DND-41 (cell line): ENCODE measurements at regions not wholly inside any gene's neighbourhood (a gene's known extent, or its start where the extent isn't known, plus 50 kb on each side); places are given as distances from the start of the nearest gene placed in this dataset.

Source experiments
- ATAC-seq: fragments of 200-7000 bp; cut with Tn5 transposase; 3 replicates; pipeline ENCODE4 v1.9.1; 2021; ENCODE audit warnings: low read depth; ENCODE audit not compliant: insufficient read depth
- DNase-seq: peaks from one replicate; pipeline ENCODE4 v3.0.0-alpha.2; 2020
- H2AFZ ChIP-seq: 2 replicates; pipeline ENCODE4 v1.6.0; 2012; ENCODE audit warnings: low read depth, low read length
- H3K27ac ChIP-seq: 2 replicates; pipeline ENCODE4 v1.5.1; 2012; ENCODE audit warnings: low read length, inconsistent platforms
- H3K27me3 ChIP-seq: fragments of 200-600 bp; sonication (generic); 2 replicates; pipeline ENCODE4 v1.6.0; 2012; ENCODE audit warnings: low read length, mild to moderate bottlenecking, inconsistent platforms; ENCODE audit not compliant: insufficient read depth, poor library complexity
- H3K36me3 ChIP-seq: 2 replicates; pipeline ENCODE4 v1.5.1; 2012; ENCODE audit warnings: low read length, inconsistent platforms; ENCODE audit not compliant: insufficient read depth
- H3K4me1 ChIP-seq: 2 replicates; pipeline ENCODE4 v1.5.1; 2012; ENCODE audit warnings: mild to moderate bottlenecking, low read length; ENCODE audit not compliant: insufficient read depth
- H3K4me2 ChIP-seq: 2 replicates; pipeline ENCODE4 v1.6.0; 2012; ENCODE audit warnings: mild to moderate bottlenecking, moderate library complexity, low read length, inconsistent platforms; ENCODE audit not compliant: insufficient read depth
- H3K4me3 ChIP-seq, 2 experiments: fragments of 200-600 bp in 1 of 2; shearing (Covaris generic) in 1 of 2; 2 replicates each; pipeline ENCODE4 v1.5.1; 2012 to 2016; ENCODE audit warnings: inconsistent platforms in 2 of 2, low read length in 2 of 2, mild to moderate bottlenecking in 2 of 2, low read depth in 1 of 2, moderate library complexity in 1 of 2
- H3K79me2 ChIP-seq: 2 replicates; pipeline ENCODE4 v1.6.0; 2012; ENCODE audit warnings: low read length, inconsistent platforms; ENCODE audit not compliant: insufficient read depth
- H3K9ac ChIP-seq: 2 replicates; pipeline ENCODE4 v1.6.0; 2012; ENCODE audit warnings: low read depth, mild to moderate bottlenecking, inconsistent platforms, low read length, moderate library complexity
- H3K9me3 ChIP-seq: 2 replicates; pipeline ENCODE4 v1.5.1; 2012; ENCODE audit warnings: low read length, moderate library complexity, mild to moderate bottlenecking, inconsistent platforms; ENCODE audit not compliant: insufficient read depth, severe bottlenecking
- H4K20me1 ChIP-seq: 2 replicates; pipeline ENCODE4 v1.6.0; 2012; ENCODE audit warnings: low read length; ENCODE audit not compliant: insufficient read depth
- EZH2 ChIP-seq: IDR thresholded peaks from 3 replicates; pipeline ENCODE4 v1.6.1; 2012; ENCODE audit warnings: borderline replicate concordance, low read depth, mild to moderate bottlenecking, moderate library complexity, low read length, inconsistent platforms; ENCODE audit not compliant: severe bottlenecking
- TF ChIP-seq, protein P1 (sequence below): IDR thresholded peaks from 2 replicates; pipeline ENCODE4 v1.5.1; 2012; ENCODE audit warnings: borderline replicate concordance, low read length, moderate library complexity, mild to moderate bottlenecking; ENCODE audit not compliant: poor library complexity, severe bottlenecking; ENCODE audit errors: extremely low read depth

DNA sequence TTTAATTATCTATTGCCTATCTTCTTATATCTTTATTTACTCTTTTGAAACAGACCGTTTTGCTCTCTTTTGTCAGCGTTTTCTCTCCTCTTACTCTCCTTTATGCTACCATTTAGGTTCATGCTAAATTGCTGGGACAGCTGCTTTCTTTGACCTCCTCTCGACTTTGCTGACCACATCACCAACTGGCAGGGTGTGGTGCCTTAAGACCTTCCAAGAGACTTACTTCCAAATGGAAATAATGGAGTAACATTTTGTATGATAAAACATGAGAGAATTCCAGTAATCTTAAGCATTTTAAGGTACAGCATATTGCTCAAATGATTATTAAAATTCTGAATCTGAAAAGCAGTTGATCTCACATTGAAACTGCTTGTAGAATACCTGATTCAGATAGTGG lies 71.5 kb upstream of the MEF2C start:
- Histone ChIP-seq H3K4me1 (no peaks in the 10 kb centered on the region), H3K27ac (no peak overlapping the region), H4K20me1 (no peaks in the 10 kb centered on the region), H3K36me3 (no peaks in the 10 kb centered on the region), H3K9ac (no peak overlapping the region), H3K9me3 (no peaks in the 10 kb centered on the region), H3K27me3 (no peaks in the 10 kb centered on the region), H2AFZ (no peak overlapping the region), H3K4me3 (no peak overlapping the region), H3K4me2 (no peak overlapping the region), H3K79me2 (no peaks in the 10 kb centered on the region)
- no peak for ATAC-seq
- no peak for DNase-seq
- no peak for TF ChIP-seq EZH2
- TF ChIP-seq, protein P1, sequence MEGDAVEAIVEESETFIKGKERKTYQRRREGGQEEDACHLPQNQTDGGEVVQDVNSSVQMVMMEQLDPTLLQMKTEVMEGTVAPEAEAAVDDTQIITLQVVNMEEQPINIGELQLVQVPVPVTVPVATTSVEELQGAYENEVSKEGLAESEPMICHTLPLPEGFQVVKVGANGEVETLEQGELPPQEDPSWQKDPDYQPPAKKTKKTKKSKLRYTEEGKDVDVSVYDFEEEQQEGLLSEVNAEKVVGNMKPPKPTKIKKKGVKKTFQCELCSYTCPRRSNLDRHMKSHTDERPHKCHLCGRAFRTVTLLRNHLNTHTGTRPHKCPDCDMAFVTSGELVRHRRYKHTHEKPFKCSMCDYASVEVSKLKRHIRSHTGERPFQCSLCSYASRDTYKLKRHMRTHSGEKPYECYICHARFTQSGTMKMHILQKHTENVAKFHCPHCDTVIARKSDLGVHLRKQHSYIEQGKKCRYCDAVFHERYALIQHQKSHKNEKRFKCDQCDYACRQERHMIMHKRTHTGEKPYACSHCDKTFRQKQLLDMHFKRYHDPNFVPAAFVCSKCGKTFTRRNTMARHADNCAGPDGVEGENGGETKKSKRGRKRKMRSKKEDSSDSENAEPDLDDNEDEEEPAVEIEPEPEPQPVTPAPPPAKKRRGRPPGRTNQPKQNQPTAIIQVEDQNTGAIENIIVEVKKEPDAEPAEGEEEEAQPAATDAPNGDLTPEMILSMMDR = no peak

DNA sequence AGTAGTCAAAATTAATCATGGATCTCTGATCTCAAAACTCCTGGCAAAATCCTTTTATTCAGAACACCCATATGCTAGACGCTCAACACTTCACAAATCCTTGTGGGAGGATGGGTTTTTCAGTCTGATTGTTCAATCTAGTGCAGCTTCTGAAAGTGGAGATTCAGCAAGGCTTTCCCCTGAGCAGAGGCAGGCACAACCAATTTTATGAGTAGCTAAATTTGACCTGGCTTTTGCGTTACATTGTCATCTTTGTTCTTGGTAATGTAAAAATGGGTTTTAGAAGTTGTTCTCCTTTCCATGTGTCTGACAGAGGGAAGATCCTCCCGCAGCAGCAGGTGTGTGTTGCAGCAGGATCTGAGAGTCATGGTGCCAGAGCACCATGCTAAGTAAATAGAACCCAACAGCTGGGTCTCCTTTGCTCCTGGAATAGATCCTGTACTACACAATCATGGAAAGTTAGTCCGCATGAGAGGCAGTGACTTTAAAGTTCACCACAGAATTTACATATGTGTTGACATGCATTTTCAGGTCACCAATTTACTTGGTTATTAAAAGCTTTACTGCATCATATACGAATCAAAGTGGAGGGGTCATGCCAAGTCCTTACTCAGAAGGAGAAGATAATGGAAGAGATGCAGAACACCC lies 70.1 kb upstream of the MEF2C start:
- Histone ChIP-seq H3K4me2 (no peak overlapping the region), H4K20me1 (no peaks in the 10 kb centered on the region), H3K27me3 (no peaks in the 10 kb centered on the region), H3K9ac (no peak overlapping the region), H3K79me2 (no peaks in the 10 kb centered on the region), H3K9me3 (no peaks in the 10 kb centered on the region), H3K4me1 (no peaks in the 10 kb centered on the region), H3K4me3 (no peak overlapping the region), H3K36me3 (no peaks in the 10 kb centered on the region), H3K27ac (no peak overlapping the region), H2AFZ (no peak overlapping the region)
- DNase-seq (no peak), ATAC-seq (no peak)
- TF ChIP-seq, protein P1 = no peak
- no peak for TF ChIP-seq EZH2

DNA sequence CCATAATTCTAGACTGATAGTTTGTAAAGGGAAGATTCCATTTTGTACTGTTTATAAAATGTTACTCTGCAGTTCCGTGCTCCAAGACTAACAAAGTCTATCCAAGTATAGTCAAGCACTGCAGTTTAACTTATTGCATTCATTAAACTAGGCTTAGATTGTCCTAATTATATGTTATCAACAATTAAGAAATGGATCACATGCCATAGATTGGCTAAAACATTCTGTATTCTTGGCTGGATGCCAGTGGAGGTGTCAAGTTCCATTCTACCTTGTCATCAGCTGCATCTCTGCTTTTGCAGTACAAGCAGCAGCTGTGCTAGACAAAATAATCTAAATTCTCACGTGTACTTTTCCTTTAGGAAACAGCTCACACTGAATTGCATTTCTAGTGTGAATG lies 69.4 kb upstream of the MEF2C start:
- ATAC-seq (no peak), DNase-seq (no peak)
- Histone ChIP-seq H3K27ac (no peak overlapping the region), H3K4me3 (no peak overlapping the region), H3K9ac (no peak overlapping the region), H3K4me2 (no peak overlapping the region), H4K20me1 (no peaks in the 10 kb centered on the region), H3K36me3 (no peaks in the 10 kb centered on the region), H2AFZ (no peak overlapping the region), H3K27me3 (no peaks in the 10 kb centered on the region), H3K4me1 (no peaks in the 10 kb centered on the region), H3K79me2 (no peaks in the 10 kb centered on the region), H3K9me3 (no peaks in the 10 kb centered on the region)
- TF ChIP-seq, protein P1 = no peak
- TF ChIP-seq EZH2 = no peak
